NCI-H82 treated with DMSO at 0.1 percent for 48 hours (cell line): ENCODE measurements at regions not wholly inside any gene's neighbourhood (a gene's known extent, or its start where the extent isn't known, plus 50 kb on each side); places are given as distances from the start of the nearest gene placed in this dataset.

Source experiments
- DNase-seq: peaks from one replicate; lab custom pipeline; 2025; ENCODE audit not compliant: unreplicated experiment; lab: John Stamatoyannopoulos, UW

DNA sequence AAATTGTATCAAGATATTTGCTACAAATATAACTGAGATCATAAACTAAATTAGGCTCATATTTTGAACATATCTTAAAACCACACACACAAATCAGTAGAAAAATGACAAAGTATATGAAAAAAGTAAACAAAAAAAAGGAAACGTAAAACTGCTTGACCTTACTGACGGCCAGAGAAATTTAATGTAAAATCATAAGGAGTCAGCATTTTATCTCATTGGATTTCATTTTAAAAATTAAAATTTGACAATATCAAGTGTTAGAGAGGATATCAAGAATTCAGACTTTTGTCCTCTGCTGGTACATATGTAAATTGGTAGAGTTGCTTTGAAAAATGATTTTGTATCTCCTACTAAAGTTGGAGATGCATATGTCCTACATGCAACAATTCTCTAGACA is 209.2 kb upstream of the ZC3H15 start:
- no peak for DNase-seq

DNA sequence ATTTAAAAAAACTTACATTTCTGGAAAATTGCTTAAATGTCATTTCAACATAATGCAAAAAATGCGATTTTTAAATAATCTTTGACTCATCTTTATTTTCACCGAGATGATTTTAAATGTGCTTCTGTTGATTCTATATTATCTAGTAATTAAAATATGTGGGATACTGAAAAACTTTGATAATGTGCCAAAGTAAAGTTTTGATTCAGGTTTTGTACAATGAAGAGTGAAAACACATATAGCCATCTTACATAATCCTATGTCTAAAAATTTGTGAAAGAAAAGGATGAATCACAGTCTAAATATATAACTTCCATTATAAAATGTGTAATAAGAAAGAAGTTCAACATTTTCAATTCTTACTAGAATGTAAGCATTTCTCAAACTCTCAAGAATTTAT is 204.3 kb upstream of the ZC3H15 start:
- DNase-seq, result no peak

DNA sequence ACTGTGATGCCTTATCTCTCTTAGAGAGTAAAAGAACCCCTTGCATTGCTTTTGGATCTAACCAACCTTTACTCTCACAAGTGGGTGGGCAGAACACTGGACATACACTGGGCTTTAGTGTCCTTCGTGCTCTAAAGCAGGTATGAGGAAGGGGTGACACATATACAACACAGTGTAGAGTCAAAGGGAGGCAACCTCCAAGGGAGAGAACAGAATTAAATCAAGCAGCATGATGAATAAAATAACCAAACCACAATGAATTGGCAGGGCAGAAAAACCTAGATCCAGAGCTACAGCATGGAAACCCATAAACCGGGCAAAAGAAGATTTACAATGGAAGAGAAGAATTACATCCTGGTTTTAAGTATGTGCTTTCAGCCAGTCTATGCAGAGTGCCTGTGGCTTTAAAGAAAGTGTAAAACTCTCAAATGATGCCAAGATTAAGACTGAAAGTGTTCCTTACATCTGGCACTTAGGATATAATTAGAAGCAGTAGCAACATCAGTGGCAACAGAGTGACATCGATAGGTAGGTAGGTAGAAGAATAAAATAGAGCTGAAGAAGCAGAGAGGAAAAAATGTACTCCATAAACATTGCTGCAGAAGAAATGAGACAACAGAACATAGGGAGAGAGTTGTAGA is 191.7 kb upstream of the ZC3H15 start:
- no peak for DNase-seq

DNA sequence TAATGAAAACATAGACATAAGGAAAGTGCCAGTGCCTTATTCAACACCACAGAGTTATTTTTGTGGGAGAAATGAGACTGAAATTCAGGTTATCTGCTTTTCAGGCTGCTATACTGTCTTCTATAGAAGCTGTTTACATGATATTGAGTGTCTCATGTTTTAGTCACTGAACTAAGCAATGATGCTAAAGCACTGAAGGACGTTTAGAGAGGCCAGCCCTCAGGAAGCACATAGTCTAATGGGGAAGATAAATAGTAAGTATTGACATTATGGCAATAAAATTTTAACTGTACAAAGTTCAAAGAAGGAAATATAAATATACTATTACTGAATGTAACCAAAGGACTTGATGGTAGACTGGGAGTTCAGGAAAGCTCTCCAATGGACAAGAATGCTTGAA is 186.4 kb upstream of the ZC3H15 start:
- DNase-seq, result no peak

DNA sequence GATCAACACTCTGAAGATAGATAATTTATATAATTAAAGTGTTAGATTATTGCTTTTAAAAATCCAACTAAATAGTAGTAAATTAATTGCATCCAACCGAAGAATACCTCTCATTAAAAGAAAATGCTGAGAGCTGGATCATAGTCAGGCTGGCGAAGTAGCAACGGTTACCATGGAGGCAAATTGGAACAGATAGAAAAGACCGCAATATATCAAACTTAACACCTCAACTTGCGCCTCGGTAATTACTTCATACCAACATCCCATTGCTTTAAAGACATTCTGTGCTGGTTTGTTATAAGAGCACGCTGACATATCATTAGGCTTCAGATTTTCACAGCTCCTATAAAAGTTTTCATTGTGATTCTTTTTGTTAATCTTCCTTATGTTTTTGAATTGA is 183.8 kb upstream of the ZC3H15 start:
- no peak for DNase-seq

DNA sequence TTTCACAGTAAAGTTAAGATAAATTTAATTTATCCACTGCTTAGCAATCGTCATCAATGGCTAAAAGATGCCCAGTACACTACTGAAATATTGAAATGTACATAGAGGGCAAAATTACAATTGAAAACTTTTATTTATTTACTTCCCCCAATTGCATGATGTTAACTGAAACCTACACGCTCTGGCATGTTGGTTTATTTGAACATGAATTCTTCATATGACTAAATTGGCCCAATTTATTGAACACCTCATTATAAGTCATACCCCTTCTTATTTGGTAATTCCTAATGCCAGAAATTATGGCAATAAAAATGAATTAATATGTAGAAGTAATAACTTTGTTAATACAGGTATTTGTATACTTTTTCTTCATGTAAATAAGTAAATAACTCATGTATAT is 183.0 kb upstream of the ZC3H15 start:
- no peak for DNase-seq

DNA sequence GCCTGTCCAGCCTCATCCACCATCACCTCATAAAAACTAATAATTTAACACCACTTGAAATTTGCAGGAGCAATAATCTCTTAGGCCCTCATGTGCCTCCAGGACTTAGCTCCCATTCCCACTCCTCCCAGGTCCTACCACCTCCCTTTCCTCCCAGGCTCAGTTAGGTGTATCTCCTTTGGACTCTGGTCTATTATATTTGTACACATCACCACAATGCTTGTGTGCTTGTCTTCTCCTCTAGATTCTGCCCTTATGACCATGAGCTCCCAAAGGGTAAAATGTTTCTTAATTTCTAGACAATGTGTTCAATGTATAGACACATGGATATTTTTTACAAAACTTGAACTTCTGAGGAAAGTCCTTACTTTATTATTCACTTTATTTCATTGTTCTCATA is 182.0 kb upstream of the ZC3H15 start:
- DNase-seq, result no peak

DNA sequence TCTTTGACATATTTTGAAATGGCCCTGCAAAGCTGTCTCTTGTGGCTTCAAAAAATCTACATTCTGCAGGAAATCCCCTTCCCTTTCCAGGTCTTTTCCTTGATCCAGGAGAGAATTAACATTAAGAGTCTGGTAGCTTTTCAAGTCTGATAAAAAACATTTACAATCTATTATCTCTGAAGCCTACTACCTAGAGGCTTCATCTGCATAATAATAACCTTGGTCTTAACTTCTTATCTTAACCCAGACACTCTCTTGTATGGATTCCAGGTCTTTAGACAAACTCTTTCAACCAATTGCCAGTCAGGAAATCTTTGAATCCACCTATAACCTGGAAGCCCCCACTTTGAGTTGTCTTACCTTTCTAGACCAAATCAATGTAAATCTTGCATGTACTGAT is 179.3 kb upstream of the ZC3H15 start:
- no peak for DNase-seq

DNA sequence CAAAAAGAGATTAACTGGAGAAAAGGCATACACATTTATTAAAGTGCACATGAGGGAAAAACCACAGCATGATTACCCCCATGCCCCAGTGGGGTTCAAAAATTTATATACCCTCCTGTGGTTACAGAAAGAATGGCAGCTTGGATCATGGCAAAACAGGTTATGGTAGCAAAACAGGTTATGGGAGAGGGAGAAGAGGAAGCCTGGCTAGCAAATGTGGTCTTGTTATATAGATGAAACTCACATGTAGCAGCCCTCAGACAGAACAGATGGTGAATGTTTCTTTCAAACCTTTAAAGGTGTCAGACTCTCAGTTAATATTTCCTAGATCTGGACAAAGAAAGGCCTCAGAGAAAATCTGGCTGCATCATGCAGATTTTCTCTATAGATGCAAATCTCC is 178.2 kb upstream of the ZC3H15 start:
- DNase-seq, result no peak

DNA sequence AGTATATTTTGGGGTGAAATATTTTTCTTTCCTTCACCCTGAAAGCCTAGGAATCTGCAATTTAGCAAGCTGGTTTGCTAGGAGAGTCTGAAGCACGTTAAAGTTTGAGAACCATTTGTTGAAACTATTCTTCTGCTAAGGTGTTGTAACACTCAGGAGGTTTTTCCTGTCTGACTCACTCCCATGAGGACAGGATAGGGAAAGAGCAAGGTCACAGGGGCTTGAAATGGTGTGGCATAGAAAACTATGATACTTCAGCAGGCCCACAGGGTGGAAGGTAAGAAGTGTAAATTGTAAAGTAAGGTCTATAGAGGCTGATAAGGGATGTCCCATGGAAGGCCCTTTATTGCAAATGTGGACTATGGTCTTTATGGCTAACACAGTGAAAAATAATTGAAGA is 177.7 kb upstream of the ZC3H15 start:
- no peak for DNase-seq

DNA sequence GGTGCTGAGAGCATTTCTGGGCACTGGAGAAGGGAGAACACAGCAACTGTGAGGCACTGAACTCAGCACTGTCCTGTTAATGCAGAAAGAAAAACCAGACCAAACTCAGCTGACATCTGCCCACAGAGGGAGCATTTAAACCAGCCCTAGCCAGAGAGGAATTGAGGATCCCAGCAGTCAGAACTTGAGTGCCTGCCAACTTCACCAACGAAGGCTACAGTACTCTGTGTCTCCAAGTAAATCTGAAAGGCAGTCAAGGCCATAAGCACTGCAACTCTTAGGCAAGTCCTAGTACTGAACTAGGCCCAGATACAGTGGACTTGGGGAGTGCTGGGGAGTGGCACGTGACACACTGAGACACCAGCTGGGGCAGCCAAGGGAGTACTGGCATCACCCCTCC is 176.2 kb upstream of the ZC3H15 start:
- DNase-seq, result no peak

DNA sequence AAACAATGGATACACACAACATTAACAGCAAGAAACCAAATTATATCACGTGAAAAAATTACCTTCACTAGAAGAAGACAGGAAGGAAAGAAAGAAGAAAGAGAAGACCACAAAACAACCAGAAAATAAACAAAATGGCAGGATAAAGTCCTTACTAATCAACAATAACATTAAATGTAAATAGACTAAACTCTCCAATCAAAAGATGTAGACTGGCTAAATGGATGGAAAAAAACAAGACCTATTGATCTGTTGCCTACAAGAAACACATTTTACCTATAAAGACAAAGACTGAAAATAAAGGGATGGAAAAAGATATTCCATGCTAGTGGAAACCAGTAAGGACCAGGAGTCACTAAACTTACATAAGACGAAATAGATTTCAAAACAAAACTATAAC is 167.0 kb upstream of the ZC3H15 start:
- no peak for DNase-seq

- DNase-seq, result no peak
Observed at GRCh38 chr2:186325827-186326535, 160.1 kb upstream of the ZC3H15 start.

DNA sequence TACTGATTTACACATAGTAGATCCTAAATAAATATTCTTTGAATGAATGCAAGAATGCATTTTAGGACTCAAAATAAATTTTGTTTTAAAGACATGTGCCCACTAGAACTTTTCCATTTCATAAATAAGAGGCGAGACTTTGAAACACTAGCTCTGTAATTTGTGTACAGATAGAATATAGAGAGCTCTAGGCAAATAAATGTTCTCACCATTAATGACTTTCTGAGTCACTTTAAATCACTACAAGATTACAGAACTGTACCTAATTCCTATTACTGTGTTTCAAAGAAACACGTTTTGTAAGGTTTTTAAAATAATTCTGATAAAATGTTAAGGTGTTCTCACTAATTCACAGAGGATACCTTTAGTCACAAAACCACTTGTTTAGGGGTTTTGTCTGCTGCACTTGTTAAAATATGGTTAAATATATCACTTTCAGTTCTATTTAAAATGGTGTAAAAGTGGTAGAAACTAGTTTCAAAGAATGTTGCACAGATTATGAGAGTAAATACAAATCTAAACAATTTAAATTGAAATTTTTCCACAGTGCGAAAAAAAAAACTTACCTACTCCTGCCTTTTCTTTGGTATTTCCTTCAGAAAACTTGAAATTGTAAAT is 158.7 kb upstream of the ZC3H15 start:
- no peak for DNase-seq

- no peak for DNase-seq
Observed at GRCh38 chr2:186328838-186329237, 157.2 kb upstream of the ZC3H15 start.

DNA sequence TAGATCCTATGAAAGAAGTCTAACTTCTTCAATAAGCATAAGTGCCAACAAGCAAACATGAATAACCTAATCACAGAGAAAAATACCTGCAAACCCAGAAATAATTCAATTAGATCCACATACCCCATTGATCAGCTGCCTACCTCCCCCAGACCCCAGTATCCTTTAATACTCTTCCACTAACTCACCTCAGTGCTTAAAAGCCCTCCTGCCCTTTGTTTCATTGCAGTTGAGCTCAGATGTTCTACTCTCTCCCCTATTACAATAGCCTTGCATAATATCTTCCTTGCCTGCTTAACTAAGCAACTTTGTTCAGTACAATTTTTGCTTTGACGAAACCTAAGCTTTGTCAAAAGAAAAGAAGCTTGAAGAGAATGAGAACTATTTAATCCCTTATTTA is 156.0 kb upstream of the ZC3H15 start:
- no peak for DNase-seq

- DNase-seq, result no peak
Observed at GRCh38 chr2:186339716-186340115, 146.3 kb upstream of the ZC3H15 start.

- DNase-seq, result no peak
Observed at GRCh38 chr2:186342029-186342428, 144.0 kb upstream of the ZC3H15 start.

GRCh38 chr2:186345745-186346144 is 140.3 kb upstream of the ZC3H15 start:
- no peak for DNase-seq

DNA sequence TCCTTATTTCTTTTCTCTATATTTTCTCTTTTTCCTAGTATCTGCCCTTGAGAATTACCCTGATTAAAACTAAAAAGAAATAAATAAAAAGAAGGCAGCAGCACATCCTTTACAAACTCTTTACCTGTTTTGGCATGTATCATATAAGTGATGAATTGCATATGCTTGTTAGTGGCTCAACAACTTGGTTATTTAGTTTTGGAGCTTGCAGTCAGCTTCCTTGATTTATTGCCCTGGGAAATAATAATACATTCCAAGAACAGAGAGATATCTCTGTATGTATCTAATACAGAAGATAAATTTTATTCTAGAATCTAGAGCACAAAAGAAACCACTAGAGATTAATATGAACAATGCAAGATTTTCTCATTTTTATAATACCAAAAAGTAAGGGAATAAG is 139.8 kb upstream of the ZC3H15 start:
- no peak for DNase-seq

GRCh38 chr2:186347472-186347871 is 138.6 kb upstream of the ZC3H15 start:
- no peak for DNase-seq

DNA sequence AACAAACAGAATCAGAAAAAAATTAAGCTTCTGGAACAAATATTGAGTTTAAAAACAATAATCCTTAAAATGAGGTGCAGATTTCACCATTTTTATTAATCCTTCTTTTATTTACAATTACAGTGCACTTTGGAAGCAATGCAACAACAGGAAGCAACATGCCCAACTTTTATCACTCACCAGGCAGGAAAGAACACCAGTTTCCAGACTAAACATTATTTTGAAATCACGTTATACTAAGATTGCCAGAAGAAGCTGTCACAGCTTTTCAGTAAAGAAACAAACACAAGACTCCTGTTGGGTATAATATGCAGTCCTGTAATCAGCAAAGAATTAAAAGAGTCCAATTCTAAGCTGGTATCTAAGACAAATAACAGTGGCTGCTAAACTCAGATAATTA is 137.9 kb upstream of the ZC3H15 start:
- no peak for DNase-seq

DNA sequence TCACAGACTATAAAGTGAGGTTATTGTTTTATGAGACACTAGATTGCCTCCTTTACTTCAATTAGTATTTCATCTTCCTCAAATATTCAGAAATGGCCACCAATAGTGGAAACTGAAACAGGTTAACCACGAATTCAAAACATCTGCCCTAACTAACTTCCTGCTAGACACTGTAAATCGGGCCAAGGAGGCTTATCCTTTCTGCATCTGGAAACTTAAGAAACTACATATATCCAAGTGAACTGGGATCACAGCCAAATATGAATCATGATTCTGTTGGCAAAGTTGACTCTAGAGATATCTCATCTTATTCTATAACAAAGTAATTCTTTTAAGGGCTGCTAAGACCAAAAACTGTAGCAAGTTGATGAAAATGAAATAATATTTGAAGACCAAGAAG is 136.6 kb upstream of the ZC3H15 start:
- no peak for DNase-seq
